Mesenchymal stem cell (in vitro differentiated cells and primary cell): ENCODE measurements at regions not wholly inside any gene's neighbourhood (a gene's known extent, or its start where the extent isn't known, plus 50 kb on each side); places are given as distances from the start of the nearest gene placed in this dataset.
"Not testable (repeated sequence)": the region's sequence is repeated elsewhere in the genome, so short reads cannot be mapped to it uniquely, and the experiment has no call there.

Source experiments
- DNase-seq: peaks from one replicate; pipeline ENCODE4 v3.0.0-alpha.2; 2013
- H2AFZ ChIP-seq: one replicate; pipeline ENCODE4 v1.6.1; 2013; ENCODE audit warnings: low read depth, mild to moderate bottlenecking, control low read depth, inconsistent platforms, low read length, moderate library complexity
- H2AK5ac ChIP-seq: 2 replicates; pipeline ENCODE4 v1.6.1; 2013; ENCODE audit warnings: low read length, moderate library complexity, mild to moderate bottlenecking, inconsistent platforms; ENCODE audit not compliant: severe bottlenecking
- H2BK120ac ChIP-seq: one replicate; pipeline ENCODE4 v1.6.1; 2013; ENCODE audit warnings: low read depth, mild to moderate bottlenecking, inconsistent platforms, low read length, moderate library complexity
- H2BK12ac ChIP-seq, 2 experiments: one replicate each; pipeline ENCODE4 v1.6.1; 2013; ENCODE audit warnings: inconsistent platforms in 2 of 2, low read length in 2 of 2, mild to moderate bottlenecking in 2 of 2, moderate library complexity in 2 of 2, control low read depth in 1 of 2
- H2BK15ac ChIP-seq: one replicate; pipeline ENCODE4 v1.6.1; 2013; ENCODE audit warnings: mild to moderate bottlenecking, low read depth, inconsistent platforms; ENCODE audit not compliant: poor library complexity, severe bottlenecking
- H2BK5ac ChIP-seq: 2 replicates; pipeline ENCODE4 v1.6.1; 2013; ENCODE audit warnings: low read depth, mild to moderate bottlenecking, low read length, control low read depth, inconsistent platforms; ENCODE audit not compliant: poor library complexity, severe bottlenecking
- H3K14ac ChIP-seq, 2 experiments: one replicate each; pipeline ENCODE4 v1.6.1; 2013; ENCODE audit warnings: inconsistent platforms in 2 of 2, low read length in 2 of 2, control low read depth in 1 of 2, mild to moderate bottlenecking in 1 of 2, moderate library complexity in 1 of 2
- H3K18ac ChIP-seq, 2 experiments: one replicate each; pipeline ENCODE4 v1.6.1; 2013; ENCODE audit warnings: inconsistent platforms in 2 of 2, low read length in 2 of 2, control low read depth in 1 of 2, low read depth in 1 of 2, mild to moderate bottlenecking in 1 of 2
- H3K23ac ChIP-seq, 2 experiments: one replicate each; pipeline ENCODE4 v1.6.1; 2013; ENCODE audit warnings: inconsistent platforms in 2 of 2, low read length in 2 of 2, mild to moderate bottlenecking in 2 of 2, moderate library complexity in 2 of 2, control low read depth in 1 of 2
- H3K27ac ChIP-seq: 2 replicates; pipeline ENCODE4 v1.5.1; 2013; ENCODE audit warnings: mild to moderate bottlenecking, moderate library complexity, low read length, control low read depth, inconsistent platforms; ENCODE audit not compliant: poor library complexity, severe bottlenecking
- H3K27me3 ChIP-seq, 2 experiments: 2 replicates each; pipeline versions ENCODE4 v1.6.1 to v1.7.0; 2013; ENCODE audit warnings: low read length in 2 of 2, mild to moderate bottlenecking in 2 of 2, moderate library complexity in 2 of 2, control low read depth in 1 of 2, inconsistent platforms in 1 of 2; ENCODE audit not compliant: control insufficient read depth in 1 of 2, insufficient read depth in 1 of 2
- H3K36me3 ChIP-seq, 2 experiments: 2 replicates each; pipeline versions ENCODE4 v1.6.1 to v1.7.0; 2013; ENCODE audit warnings: low read length in 2 of 2, control low read depth in 1 of 2, inconsistent platforms in 1 of 2, low read depth in 1 of 2, mild to moderate bottlenecking in 1 of 2; ENCODE audit not compliant: insufficient read depth in 2 of 2, control insufficient read depth in 1 of 2
- H3K4ac ChIP-seq, 2 experiments: one replicate each; pipeline ENCODE4 v1.6.1; 2013; ENCODE audit warnings: inconsistent platforms in 2 of 2, low read length in 2 of 2, mild to moderate bottlenecking in 2 of 2, moderate library complexity in 2 of 2, control low read depth in 1 of 2, low read depth in 1 of 2
- H3K4me1 ChIP-seq: 2 replicates; pipeline ENCODE4 v1.6.1; 2013; ENCODE audit warnings: low read depth, low read length, control low read depth; ENCODE audit not compliant: control insufficient read depth, insufficient read depth
- H3K4me2 ChIP-seq: 2 replicates; pipeline ENCODE4 v1.6.1; 2013; ENCODE audit warnings: low read length, mild to moderate bottlenecking, inconsistent platforms; ENCODE audit not compliant: poor library complexity, severe bottlenecking
- H3K4me3 ChIP-seq, 2 experiments: 2 replicates each; pipeline versions ENCODE4 v1.5.1 to v1.7.0; 2013; ENCODE audit warnings: low read length in 2 of 2, mild to moderate bottlenecking in 2 of 2, control low read depth in 1 of 2, low read depth in 1 of 2; ENCODE audit not compliant: insufficient read depth in 1 of 2
- H3K79me1 ChIP-seq: replicated peaks from 2 replicates; pipeline ENCODE4 v1.6.1; 2013; ENCODE audit warnings: mild to moderate bottlenecking, control low read depth, low read length, inconsistent platforms; ENCODE audit not compliant: poor library complexity, severe bottlenecking
- H3K9ac ChIP-seq: 2 replicates; pipeline ENCODE4 v1.7.0; 2013; ENCODE audit warnings: mild to moderate bottlenecking, low read length, moderate library complexity
- H3K9me3 ChIP-seq: 2 replicates; pipeline ENCODE4 v1.7.0; 2013; ENCODE audit warnings: mild to moderate bottlenecking, low read length; ENCODE audit not compliant: control insufficient read depth
- H4K8ac ChIP-seq: one replicate; pipeline ENCODE4 v1.6.1; 2013; ENCODE audit warnings: inconsistent platforms, mild to moderate bottlenecking, low read length, moderate library complexity
- H4K91ac ChIP-seq: one replicate; pipeline ENCODE4 v1.6.1; 2013; ENCODE audit warnings: mild to moderate bottlenecking, low read length, inconsistent platforms
- WGBS: methylation state at CpG from one replicate; pipeline ENCODE4 v1.1.7; 2013; ENCODE audit warnings: mixed read lengths; 5-methylcytosine and 5-hydroxymethylcytosine counted together

DNA sequence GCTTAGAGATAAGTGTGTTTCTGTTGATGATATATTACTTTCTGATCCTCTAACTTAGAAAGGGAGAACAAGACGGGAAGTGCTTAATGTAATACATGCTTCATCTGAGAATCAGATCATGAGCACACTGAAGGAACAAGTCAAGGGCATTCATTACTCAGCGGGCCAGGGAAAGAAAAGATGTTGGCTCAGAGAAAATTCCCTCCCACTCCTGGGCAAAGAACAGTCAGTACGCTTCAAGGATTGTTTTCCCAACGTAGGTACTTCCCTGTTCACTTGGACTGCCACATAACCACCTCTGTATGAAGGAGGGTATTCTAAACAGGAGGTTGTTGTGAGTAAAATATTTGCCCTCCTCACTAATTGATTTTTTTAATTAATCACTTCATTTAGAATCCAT is 374.5 kb upstream of the FMR1 start:
- Histone ChIP-seq H2AK5ac (no peak overlapping the region), H3K4me3 (no peak overlapping the region), H3K9me3 (no peaks in the 10 kb centered on the region), H3K4me1 (no peaks in the 10 kb centered on the region), H3K79me1 (no peaks in the 10 kb centered on the region), H3K27ac (no peak overlapping the region), H3K23ac (no peak overlapping the region), H2BK5ac (no peak overlapping the region), H3K27me3 (no peaks in the 10 kb centered on the region), H3K9ac (no peak overlapping the region), H3K36me3 (no peaks in the 10 kb centered on the region), H3K4me2 (no peak overlapping the region), H2AFZ (no peak overlapping the region), H3K14ac (no peak overlapping the region), H3K4ac (no peak overlapping the region), H4K8ac (no peak overlapping the region), H3K18ac (no peak overlapping the region), H4K91ac (no peak overlapping the region), H2BK15ac (no peak overlapping the region), H2BK120ac (no peak overlapping the region), H2BK12ac (no peak overlapping the region)
- WGBS, result 75% methylated on average over 1 of the region's 4 CpGs
- no peak for DNase-seq

DNA sequence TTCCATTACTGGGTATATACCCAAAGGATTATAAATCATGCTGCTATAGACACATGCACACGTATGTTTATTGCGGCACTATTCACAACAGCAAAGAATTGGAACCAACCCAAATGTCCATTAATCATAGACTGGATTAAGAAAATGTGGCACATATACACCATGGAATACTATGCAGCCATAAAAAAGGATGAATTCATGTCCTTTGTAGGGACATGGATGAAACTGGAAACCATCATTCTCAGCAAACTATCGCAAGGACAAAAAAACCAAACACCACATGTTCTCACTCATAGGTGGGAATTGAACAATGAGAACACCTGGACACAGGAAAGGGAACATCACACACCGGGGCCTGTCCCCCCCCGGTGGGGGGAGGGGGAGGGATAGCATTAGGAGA is 363.7 kb upstream of the FMR1 start:
- H3K36me3 ChIP-seq, H2BK5ac ChIP-seq, H3K79me1 ChIP-seq, H3K9me3 ChIP-seq, H2BK120ac ChIP-seq, DNase-seq, H3K27me3 ChIP-seq, H3K4me2 ChIP-seq, H2BK15ac ChIP-seq, H4K8ac ChIP-seq, H2AFZ ChIP-seq, H3K9ac ChIP-seq, H3K4me3 ChIP-seq, H3K14ac ChIP-seq, H2BK12ac ChIP-seq, H3K4me1 ChIP-seq, H2AK5ac ChIP-seq, H3K23ac ChIP-seq, H3K18ac ChIP-seq, H3K4ac ChIP-seq, H3K27ac ChIP-seq, H4K91ac ChIP-seq: not testable (repeated sequence)
- 90% methylated on average over 2 of the region's 5 CpGs for WGBS

DNA sequence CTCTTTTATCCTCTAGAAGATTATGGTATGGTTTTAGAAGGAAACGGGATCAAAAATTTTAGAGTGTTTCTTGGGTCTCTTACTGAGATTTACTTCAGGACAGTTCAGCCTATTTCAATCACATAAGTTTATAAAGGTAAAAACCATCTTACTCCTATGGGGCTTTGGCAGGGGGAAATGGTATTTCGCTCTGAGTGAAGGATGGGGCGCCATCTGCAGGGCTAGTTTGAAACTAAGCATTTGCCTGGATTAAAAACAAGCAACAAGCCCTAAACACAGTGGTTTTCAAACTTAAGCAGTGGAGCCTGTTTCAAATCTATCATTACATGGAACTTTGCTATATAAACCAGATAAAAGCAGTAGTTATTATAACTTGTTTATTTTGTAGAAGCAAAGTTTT is 361.5 kb upstream of the FMR1 start:
- H3K36me3 ChIP-seq, result no peaks in the 10 kb centered on the region
- H2AFZ ChIP-seq, result no peak overlapping the region
- H3K27ac ChIP-seq, result no peak overlapping the region
- no peak overlapping the region for H2BK12ac ChIP-seq
- H3K4me3 ChIP-seq, result no peak overlapping the region
- no peak overlapping the region for H3K4ac ChIP-seq
- no peak for DNase-seq
- H4K91ac ChIP-seq, result no peak overlapping the region
- H2BK5ac ChIP-seq, result no peak overlapping the region
- H2BK120ac ChIP-seq, result no peak overlapping the region
- no peak overlapping the region for H3K18ac ChIP-seq
- H3K27me3 ChIP-seq, result no peaks in the 10 kb centered on the region
- no peak overlapping the region for H2BK15ac ChIP-seq
- H3K79me1 ChIP-seq, result no peaks in the 10 kb centered on the region
- H4K8ac ChIP-seq, result no peak overlapping the region
- H3K9me3 ChIP-seq, result no peaks in the 10 kb centered on the region
- no peak overlapping the region for H2AK5ac ChIP-seq
- no peak overlapping the region for H3K9ac ChIP-seq
- no peak overlapping the region for H3K14ac ChIP-seq
- no peak overlapping the region for H3K23ac ChIP-seq
- no peaks in the 10 kb centered on the region for H3K4me1 ChIP-seq
- no CpG with 5 or more reads among the region's 3 CpGs for WGBS
- H3K4me2 ChIP-seq, result no peak overlapping the region

DNA sequence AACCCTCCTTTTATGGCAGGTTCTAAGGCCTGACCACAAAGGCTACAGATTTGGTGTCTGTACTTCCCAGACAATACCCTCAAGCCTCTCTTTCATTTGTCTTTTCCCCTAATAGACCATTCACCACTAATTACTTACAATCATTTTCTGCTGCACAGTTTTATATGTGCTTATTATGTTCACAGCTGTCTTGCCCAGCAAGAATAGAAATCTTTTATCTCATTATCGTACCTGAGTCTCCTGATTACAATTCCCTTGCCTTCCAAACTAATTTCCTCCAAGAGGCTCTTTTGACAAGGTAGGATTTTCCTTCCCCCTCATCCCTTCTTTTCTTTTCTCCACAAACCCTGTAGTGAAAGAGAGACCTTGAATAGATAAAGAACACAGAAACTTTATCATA is 352.5 kb upstream of the FMR1 start:
- Histone ChIP-seq H3K14ac (no peak overlapping the region), H4K91ac (no peak overlapping the region), H4K8ac (no peak overlapping the region), H3K4me3 (no peak overlapping the region), H2AFZ (no peak overlapping the region), H2BK120ac (no peak overlapping the region), H2AK5ac (no peak overlapping the region), H3K79me1 (no peaks in the 10 kb centered on the region), H3K4me2 (no peak overlapping the region), H3K9me3 (no peaks in the 10 kb centered on the region), H2BK12ac (no peak overlapping the region), H3K4me1 (no peaks in the 10 kb centered on the region), H3K4ac (no peak overlapping the region), H2BK15ac (no peak overlapping the region), H3K36me3 (no peaks in the 10 kb centered on the region), H3K27me3 (no peaks in the 10 kb centered on the region), H3K18ac (no peak overlapping the region), H3K27ac (no peak overlapping the region), H3K9ac (no peak overlapping the region), H3K23ac (no peak overlapping the region), H2BK5ac (no peak overlapping the region)
- no peak for DNase-seq
- 55% methylated on average over 1 of the region's 1 CpG for WGBS
